ENCODE measurements at regions not wholly inside any gene's neighbourhood (a gene's known extent, or its start where the extent isn't known, plus 50 kb on each side); places are given as distances from the start of the nearest gene placed in this dataset.

- TF ChIP-seq, protein P1, sequence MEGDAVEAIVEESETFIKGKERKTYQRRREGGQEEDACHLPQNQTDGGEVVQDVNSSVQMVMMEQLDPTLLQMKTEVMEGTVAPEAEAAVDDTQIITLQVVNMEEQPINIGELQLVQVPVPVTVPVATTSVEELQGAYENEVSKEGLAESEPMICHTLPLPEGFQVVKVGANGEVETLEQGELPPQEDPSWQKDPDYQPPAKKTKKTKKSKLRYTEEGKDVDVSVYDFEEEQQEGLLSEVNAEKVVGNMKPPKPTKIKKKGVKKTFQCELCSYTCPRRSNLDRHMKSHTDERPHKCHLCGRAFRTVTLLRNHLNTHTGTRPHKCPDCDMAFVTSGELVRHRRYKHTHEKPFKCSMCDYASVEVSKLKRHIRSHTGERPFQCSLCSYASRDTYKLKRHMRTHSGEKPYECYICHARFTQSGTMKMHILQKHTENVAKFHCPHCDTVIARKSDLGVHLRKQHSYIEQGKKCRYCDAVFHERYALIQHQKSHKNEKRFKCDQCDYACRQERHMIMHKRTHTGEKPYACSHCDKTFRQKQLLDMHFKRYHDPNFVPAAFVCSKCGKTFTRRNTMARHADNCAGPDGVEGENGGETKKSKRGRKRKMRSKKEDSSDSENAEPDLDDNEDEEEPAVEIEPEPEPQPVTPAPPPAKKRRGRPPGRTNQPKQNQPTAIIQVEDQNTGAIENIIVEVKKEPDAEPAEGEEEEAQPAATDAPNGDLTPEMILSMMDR (IDR thresholded peaks at IDR 0.05) = no peak
- no peak for TF ChIP-seq POLR2A (IDR thresholded peaks at IDR 0.05)
Measured at GRCh38 chrX:45591650-45592049, 391.0 kb upstream of the DIPK2B start.
